HG02571 (cell line): ENCODE measurements at regions not wholly inside any gene's neighbourhood (a gene's known extent, or its start where the extent isn't known, plus 50 kb on each side); places are given as distances from the start of the nearest gene placed in this dataset.

Source experiments
- ATAC-seq: cut with Tn5 transposase; IDR thresholded peaks from one replicate; pipeline ENCODE4 v1.9.1; 2021; ENCODE audit warnings: mild to moderate bottlenecking, moderate library complexity; ENCODE audit not compliant: unreplicated experiment

DNA sequence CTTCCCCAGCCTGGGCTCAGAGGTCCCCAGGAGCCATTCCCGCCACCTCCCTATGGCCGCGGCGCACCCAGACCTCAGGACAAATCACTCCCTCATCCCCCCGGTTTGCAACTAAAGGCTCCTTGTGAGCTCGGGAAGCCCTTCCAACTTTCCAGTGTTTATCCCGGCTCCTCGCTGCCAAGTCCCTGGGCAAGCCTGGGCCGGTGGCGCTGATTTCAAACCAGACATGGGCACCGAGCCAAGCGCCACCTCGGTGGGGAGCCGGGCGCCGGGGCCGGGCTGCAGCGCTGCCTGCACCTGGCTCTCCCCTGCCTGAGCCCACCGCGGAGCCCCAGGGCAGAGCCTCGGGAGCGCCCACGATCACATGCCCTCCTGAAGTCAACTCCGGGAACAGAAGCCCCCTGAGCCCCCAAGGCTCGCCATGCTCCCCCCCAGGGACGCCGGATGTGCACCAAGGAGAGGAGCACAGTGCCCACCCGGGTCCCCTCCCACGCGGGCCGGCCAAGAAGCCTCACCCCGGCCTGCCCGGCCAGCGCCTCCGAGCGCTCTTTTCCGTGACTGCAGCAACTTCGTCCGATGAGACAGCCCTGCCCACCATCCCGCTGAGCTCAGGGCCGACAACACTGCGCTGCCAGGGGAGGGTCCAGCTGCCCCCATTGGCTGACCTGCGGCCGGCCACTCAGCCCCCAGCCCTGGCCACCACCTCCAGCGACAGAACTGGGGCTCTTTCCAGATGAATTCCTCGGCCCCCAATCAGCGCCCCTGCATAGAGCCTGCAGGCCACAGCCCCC, 50.0 kb downstream of the NCOR2 start:
- ATAC-seq: no peak

DNA sequence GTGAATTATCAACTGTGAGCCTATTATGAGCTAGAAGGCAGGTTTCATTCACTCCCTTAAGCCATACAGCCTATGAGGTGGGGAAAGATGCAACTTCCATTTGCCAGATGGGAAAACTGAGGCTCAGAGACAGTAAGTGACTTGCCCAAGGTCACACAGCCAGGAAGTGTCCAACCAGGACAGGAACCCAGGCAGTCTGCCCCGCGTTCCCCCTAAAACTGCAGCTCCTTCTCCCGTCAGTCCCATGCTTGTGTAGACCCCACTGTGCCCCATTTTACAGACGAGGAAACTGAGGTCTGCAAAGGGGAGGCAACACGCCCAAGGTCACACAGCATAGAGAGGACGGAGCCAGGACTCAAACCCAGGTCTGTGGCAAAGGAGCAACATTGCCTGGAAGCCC, 50.6 kb downstream of the NCOR2 start:
- no peak for ATAC-seq

DNA sequence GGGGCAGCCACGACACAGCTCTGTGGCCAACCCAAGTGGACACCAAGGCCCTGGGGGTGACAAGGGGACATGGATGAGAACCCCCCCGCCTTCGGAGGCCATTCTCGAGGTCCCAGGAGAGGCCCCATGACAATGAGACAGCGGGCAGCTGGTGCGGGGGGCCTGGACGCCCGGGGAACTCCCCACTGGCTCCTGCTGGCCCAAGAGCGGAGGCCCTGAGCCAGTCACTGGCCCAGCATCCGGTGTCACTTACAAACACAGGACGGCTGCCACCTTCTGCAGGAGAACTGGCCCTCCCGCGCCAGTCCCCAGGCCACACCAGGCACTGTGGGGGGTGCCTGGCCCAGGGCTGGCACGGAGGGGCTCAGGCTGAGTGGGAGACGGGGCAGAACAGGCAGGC, 51.4 kb downstream of the NCOR2 start:
- ATAC-seq: no peak

DNA sequence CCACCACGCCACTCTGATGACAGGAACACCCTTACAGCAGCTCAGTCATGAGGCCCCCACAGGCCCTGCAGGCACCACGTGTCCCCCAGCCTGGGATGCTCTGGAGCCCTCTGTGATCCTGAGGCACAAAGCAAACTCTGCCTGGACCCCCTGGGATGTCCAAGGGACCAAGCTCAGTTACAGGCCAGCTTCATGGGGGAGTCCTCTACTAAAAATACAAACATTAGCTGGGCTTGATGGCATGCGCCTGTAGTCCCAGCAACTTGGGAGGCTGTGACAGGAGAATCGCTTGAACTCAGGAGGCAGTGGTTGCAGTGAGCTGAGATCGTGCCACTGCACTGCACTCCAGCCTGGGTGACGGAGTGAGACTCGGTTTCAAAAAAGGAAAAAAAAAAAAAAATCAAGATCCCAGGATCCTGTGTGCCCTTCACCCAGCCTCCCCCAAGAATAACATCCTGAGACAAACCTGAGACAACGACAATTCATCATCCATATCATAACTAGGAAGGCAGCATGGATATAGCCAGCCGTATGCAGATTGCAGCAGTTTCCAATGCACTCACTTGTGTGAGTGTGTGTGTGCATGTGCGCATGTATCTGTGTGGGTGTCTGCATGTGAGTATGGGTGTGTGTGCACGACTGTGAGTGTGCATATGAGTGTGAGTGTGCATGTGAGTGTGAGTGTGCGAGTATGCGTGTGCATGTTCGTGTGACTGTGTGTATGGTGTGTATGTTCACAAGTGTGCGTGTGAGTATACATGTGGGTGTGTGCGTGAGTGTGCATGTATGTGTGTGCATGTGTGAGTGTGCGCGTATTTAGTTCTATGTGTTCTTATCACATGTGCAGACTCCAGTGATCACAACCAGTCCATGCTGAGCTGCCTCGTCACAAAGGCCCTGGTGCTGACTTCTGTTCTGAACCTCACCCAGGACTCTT, 52.1 kb downstream of the NCOR2 start:
- no peak for ATAC-seq

DNA sequence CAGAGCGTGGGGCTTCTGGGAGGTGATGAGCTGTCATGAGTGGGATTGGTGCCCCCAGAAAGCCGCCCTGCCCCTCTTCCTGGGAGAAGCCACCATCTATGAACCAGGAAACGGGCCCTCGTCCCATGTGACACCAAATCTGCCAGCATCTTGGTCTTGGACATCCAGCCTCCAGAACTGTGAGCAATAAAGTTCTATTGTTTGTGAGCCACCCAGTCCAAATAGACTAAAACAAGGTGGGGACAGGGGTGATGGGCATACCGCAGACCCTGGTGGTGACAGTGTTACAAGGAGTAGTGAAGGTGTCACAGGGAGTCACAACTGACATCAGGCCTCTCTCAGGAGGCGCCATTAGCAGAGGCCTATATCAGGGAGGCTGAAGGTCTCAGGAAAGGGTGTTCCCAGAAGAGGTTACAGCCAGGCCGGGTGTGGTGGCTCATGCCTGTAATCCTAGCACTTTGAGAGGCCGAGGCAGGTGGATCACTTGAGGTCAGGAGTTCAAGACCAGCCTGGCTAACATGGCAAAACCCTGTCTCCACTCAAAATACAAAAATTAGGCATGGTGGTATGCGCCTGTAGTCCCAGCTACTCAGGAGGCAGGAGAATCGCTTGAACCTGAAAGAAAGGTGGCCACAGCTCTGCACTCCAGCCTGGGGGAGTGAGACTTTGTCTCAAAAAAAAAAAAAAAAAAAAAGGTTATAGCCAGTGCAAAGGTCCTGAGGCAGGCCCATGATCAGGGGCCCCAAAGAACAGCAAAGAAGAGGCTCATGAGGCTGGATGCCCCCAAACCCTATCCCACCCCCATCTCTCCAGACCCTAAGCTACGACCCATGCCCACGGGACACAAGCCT, 53.0 kb downstream of the NCOR2 start:
- no peak for ATAC-seq

DNA sequence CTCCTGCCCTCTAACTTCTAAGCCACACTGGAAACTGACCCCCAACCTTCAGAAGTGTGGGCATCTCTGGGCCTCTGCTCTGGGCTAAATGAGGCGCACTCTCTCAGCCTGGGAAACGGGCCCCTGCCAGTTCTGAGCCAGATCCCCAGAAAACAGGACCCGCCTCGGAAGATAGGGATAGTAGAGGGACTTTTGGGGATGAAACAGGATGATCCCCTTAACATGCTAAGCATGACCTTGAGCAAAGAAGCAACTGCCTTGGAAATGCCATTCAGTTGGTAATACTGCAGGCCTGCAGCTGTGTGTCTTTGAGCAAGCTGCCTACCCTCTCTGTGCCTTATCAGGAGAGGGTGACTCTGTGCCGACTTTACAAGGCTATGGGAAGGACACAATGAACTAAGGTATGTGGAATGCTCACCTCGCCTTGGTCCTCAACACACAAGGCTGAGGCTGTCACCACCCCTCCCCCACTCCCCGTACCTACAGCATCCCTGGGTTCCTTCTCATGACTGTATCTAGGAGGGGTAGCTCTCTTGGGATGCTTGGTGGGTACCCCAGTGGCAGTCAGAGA, 54.0 kb downstream of the NCOR2 start:
- ATAC-seq: no peak

DNA sequence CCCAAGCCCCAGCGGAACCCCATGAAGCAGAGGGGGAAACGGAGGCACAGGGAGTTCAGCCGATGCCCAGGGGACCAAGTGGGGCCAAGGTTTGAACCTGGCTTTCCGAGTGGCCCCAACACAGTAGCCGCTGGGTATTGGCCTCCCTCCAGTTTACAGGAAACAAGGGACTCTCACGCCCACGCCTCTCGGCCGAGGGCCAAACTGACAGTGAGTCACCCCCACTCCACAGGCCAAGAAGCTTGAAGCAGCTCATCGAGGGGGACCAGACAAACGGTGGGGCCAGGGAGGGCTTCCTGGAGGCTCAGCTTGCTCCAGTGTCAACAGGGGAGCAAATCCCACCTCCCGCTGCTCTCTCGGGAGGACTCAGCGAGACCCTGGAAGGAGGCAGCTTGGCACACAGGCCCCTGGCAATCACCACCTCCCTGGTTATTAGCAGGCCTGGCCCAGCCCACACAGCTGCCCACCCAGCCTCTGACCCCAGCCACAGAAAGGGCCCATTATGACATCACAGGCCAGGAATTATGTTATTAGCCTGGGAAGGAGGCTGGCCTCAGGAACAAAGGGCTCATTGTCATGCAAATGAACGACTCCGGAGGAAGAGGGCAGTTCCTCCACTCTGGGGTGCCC, 54.6 kb downstream of the NCOR2 start:
- no peak for ATAC-seq

DNA sequence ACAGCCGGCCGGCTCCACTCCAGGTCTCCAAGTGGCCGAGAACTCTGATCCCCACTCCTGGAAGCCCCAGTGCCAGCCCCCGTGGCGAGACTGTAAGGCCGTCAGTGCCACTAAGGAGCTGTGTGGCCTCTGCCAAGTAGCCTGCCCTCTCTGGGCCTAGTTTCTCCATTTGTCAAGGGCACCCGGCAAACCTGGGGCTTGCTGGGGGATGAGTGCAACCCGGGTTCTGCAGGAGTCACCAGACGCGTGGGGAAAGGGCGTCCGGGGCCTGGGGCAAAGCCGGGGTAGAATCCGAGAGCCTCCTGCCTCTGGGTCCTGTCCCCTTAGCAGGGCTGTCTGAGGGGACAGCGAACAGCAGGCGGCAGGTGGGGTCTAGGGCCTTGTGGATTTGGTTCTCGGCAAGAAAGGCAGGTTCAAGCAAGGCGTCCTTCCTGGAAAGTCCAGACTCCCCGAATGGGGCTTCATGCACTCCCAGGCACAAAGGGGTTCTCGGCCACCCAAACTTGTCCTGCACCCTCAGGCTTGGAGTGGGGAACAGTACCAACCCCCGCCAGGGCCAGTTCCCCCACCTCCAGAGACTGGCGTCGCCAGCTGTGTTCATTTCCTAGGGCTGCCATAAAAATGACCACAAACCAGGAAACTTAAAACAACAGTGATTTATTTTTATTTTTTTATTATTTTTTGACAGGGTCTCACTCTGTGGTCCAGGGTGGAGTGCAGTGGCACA, 56.0 kb downstream of the NCOR2 start:
- ATAC-seq: no peak

DNA sequence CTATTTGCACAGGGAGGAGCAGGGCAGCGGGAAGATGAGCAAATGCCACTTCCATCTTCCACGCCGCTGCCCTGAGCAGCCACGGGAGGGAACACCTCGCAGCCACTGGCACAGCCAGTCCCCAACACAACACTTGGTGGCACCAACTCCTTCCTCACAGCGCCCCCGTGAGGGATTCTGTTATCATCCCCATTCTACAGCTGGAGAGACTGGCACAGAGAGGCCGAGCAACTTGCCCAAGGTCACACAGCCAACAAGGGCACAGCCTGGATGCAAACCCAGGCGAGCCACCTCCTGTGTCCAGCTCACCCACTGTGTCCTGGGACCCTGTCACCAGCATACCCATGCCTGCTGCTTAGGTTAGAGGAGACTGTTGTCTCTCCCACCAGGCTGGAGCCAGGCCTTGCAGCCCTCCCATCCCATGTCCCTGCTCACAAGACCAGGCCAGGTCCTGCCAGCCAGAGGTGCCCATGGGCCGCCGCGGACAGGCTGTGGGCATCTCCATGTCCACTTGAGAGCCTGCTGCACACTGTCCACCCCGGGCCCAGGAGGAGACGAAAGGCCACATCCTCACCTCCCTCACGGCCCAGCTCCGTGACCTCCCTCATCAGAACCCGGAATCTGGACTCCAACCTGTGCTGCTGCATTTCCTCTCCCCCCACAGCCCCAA, 57.0 kb downstream of the NCOR2 start:
- no peak for ATAC-seq

DNA sequence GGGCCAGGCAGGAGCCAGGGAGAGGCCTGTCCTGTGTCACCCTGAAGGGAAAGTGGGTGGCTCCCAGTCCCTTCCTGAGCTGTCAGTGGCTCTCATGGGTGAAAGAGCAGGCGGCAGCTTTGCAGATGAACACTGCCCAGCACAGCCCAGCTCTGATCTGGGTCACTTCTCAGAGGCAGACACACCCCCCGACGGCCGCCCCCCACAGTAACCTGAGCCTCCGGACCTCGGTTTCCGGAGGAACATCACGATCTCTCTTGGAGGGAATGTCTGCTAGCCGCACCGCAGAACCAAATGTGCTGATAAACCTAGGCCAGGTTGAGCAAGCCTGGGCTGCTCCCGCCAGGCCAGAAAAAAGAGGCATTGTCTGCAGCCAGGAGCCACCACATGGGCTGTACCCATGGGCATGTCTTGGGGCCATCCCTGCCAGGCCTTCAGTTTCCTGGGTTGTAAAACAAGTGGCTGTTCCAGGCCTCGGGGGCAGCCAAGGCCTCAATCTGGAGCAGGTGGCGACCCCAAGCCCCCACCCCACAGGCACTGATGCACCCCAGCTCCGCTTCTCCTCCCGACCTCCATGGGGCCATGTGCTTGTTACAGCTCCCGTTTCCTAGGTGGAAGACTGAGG, 57.6 kb downstream of the NCOR2 start:
- no peak for ATAC-seq

DNA sequence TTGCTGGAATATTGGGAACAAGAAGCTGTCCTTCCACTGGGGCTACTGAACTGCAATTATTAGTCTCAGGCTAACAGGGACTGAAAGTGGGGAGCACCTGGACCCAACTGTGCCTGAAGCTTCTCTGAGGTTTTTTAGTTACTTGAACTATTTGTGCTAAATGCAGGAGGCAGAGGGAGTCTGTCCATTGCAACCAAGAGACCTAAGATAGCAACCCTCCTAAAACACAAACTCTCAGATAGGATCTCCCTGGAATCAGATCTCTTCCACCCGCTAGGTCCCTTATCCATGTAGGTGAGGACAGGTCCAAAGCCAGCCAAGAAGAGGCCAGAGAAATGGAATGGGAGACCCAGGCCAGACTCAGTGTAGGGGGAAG, 58.1 kb downstream of the NCOR2 start:
- no peak for ATAC-seq

DNA sequence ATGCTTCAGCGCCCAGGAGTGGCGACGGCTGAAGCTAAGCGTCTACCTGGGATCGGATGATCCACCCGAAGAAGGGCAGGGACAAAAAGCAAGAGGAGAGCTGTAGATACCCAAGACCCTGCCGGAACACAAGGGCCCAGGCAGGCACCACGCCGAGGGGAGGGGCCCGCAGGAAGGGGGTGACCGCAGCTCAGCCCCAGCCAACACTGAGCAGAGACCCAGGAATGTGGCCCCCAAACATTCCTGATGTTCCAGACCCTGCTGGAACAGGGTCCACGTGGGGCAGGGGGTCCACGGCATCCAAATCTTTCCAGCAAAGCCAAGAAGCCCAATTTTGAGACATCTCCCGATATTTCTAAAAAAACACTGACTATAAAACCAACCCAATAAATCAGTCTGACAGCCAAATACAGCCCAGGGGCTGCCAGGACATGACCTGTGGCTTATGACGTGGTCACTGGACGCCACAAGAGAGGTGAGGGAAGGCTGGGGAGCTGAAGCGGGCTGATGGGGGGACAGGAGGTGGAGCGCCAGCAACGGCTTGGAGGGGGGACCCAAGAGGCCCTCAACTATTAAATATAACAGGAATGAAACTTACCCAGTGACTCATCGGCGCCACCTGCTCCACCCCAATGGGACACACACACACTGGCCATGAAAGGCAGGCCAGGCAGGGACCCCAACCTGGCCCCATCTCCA, 58.9 kb downstream of the NCOR2 start:
- no peak for ATAC-seq

DNA sequence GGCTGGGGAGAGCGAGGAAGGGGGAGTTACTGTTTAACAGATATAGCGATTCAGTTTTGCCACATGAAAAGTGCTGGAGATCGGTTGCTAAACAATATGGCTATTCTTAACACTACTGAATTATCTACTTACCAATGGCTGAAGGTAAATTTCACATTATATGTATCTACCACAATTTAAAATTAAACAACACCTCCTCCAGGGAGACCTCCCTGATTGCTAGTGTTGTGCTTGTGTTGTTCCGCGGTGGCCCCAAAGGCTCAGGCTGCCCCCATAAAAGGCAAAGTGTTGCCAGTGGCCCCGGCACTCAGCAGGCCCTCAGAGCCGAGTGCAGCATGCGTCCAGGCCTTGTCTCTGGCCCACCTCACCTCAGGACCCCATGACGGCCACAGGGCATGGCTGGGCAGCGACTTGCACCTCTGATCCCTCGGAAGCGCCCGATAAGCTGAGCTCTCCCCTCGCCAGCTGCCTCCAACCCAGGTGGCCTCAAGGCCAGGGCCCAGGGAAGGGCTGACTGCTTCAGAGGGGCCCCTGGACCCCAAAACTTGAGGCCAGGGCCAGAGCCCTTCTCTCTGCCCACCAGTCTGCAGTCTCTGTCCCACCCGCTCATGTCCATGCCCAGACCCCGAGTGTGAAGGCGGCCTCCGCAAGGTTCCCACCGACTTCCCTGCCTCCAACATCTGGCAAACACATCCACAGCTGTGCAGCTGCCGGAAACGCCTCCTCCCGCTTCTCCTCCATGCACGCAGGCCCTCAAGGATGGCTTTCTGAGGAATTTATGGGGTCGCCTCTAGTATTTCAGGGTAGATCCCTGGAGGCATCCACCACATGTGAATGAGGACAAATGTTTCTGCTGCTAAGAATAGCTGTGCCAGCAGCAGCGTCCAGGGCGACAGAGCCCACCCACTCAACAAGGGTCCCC, 60.0 kb downstream of the NCOR2 start:
- no peak for ATAC-seq

DNA sequence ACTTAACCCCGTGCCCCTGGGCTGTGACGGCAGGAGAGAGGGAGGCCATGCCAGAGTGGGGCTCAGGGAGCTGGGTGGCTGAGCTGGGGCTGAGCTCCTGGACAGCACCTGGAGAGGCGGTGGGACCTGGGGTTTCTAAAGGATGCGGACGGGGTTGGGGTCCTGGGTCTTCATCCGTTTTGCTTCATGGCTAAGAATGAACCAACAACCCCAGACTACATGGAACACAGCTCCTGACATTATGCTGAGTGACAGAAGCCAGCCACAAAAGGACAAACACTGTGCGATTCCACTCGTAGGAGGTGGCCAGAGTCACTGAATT, 60.6 kb downstream of the NCOR2 start:
- ATAC-seq: no peak

DNA sequence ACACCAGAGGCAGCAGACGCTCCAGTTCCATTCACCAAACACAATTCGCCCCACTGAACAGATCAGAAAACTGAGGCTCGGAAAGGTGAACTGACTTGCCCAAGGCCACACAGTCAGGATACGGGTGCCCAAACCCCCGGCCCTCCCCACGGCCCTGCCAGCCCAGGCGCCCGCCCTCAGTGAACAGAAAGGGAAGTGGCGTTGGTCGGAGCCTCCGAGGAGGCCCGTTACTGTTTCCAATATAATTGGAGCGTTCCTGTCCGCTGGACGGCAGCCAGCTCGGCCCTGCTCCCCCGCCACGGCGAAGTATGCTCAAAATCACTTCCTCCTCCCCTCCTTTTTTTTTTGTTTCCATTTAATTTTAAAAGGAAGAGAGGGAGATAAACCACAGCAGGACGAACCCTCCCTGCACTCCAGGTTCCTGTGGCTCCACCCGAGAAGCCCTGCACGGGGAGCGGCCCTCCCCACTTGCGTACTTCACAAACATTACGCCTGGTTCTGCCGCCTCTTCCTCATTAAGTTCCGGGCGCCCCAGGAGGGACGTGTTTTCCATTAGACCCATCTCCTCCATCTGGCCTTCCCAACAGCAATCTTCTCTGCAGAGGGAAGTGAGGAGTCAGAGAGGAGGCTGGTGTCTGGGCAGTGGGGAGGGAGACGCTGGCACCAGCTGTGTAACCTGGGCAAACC, 61.1 kb downstream of the NCOR2 start:
- no peak for ATAC-seq

DNA sequence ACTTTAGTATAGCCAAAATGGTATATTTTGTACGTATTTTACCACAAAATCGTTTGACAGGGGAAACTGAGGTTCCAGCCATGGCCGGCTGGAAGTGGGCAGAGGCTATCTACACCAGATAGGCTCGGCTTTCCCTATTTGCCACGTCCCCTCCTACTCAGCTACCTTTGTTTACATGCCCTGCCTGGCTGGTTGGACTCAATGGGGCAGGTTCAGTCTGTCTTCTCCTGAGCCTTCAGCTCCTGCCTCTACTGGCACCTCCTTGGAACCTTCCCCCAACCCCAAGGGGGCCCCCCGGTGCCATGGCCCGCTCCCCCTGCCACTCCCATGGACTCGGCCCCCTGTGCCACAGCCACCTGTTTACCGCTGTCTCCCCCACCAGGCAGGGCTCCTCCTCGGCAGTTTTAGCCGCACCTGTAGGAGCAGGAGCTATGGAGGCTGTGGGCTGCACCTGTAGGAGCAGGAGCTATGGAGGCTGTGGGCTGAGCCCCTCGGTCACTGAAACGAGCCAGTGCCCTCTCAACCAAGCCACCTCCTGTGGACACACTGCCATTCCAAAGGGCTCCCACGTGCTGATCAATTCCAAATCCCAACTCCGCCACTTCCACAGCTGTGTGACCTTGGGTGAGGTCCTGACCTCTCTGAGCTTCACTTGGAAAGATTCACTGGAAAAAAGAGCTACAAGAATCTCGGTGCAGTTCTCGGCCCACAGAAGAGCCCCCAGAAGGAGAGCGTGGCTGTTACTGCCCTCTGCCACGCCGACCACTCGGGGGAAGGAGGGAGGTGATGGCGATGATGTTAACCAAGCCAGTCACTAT, 62.2 kb downstream of the NCOR2 start:
- ATAC-seq: no peak
